ENCODE measurements at regions not wholly inside any gene's neighbourhood (a gene's known extent, or its start where the extent isn't known, plus 50 kb on each side); places are given as distances from the start of the nearest gene placed in this dataset.

DNA sequence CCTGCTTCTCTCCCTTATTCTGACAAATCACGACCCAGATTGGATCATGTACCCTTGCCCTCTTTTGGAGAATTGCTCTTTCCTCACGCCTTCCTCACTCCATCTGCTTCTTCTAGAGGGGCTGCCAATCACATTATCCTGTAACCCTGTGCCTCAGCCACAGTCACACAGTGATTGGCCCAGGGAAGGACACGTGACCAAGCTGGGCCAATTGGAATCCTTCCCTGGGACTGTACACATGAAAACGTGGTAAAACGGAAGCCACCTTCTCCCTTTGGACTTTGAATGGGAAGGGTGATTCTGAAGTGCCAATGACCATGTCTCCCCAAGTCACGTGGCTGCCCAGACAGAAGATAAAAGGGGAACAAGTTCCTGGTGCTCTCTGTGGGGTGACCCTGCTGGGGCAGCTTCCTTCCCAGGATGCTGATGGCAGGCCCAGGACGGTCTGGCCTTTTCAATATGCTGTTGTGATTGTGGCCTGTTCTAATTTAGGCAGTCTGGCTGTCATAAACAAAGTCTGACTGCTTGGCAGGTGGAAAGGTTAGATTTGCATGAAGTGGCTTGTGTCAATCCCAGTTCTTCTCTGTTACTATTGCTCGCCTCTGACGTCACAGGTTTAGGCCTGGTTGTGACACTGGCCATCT, 92.9 kb downstream of the UBIAD1 start:
- peaks cover 20% of the 10 kb centered on the region for H3K4me1 Mint-ChIP-seq
- H4K20me1 ChIP-seq (replicated peaks; ENCODE audit: insufficient read depth): no peaks in the 10 kb centered on the region
- no peak overlapping the region for H3K4me3 ChIP-seq
- peaks cover 2% of the 10 kb centered on the region; the same call in 1 of the 3 replicates for H3K9me3 Mint-ChIP-seq
- H3K36me3 ChIP-seq (ENCODE audit: insufficient read depth): no peaks in the 10 kb centered on the region
- H3K36me3 Mint-ChIP-seq (ENCODE audit: low read depth): no peaks in the 10 kb centered on the region
- H3K4me2 ChIP-seq: no peak overlapping the region
- TF ChIP-seq NANOG (IDR thresholded peaks at IDR 0.05; ENCODE audit: borderline replicate concordance) (no peak), ZNF331 (CRISPR knock-in tag; IDR thresholded peaks at IDR 0.05; ENCODE audit: low read depth) (no peak), EZH2phosphoT487 (IDR thresholded peaks at IDR 0.05; ENCODE audit: unreplicated experiment) (no peak), ZNF114 (CRISPR knock-in tag; IDR thresholded peaks at IDR 0.05) (no peak), JUNB (IDR thresholded peaks at IDR 0.05; ENCODE audit: unreplicated experiment) (no peak)
- TF ChIP-seq, protein P1, sequence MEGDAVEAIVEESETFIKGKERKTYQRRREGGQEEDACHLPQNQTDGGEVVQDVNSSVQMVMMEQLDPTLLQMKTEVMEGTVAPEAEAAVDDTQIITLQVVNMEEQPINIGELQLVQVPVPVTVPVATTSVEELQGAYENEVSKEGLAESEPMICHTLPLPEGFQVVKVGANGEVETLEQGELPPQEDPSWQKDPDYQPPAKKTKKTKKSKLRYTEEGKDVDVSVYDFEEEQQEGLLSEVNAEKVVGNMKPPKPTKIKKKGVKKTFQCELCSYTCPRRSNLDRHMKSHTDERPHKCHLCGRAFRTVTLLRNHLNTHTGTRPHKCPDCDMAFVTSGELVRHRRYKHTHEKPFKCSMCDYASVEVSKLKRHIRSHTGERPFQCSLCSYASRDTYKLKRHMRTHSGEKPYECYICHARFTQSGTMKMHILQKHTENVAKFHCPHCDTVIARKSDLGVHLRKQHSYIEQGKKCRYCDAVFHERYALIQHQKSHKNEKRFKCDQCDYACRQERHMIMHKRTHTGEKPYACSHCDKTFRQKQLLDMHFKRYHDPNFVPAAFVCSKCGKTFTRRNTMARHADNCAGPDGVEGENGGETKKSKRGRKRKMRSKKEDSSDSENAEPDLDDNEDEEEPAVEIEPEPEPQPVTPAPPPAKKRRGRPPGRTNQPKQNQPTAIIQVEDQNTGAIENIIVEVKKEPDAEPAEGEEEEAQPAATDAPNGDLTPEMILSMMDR (conservative IDR thresholded peaks at IDR 0.05; ENCODE audit: low read depth in 2 of 2): no peak
- no peak for DNase-seq (ENCODE audit: low spot score)
- H2AFZ ChIP-seq: no peak overlapping the region
- H3K27ac Mint-ChIP-seq: no peak overlapping the region
- peaks cover 4% of the 10 kb centered on the region; the same call in 1 of the 2 replicates for H3F3A ChIP-seq (replicated peaks; ENCODE audit: low read depth)
- H3K79me2 ChIP-seq (replicated peaks; ENCODE audit: insufficient read depth): no peaks in the 10 kb centered on the region
- H3K4me1 ChIP-seq (ENCODE audit: insufficient read depth): peaks cover 18% of the 10 kb centered on the region
- peaks cover 11% of the 10 kb centered on the region for H3K27me3 Mint-ChIP-seq (ENCODE audit: insufficient read depth, low read depth, poor library complexity)
- H3K27me3 ChIP-seq (ENCODE audit: insufficient read depth): no peaks in the 10 kb centered on the region
- no peak overlapping the region for H3K27ac ChIP-seq (ENCODE audit: low read depth)
- no peaks in the 10 kb centered on the region for H3K9me2 ChIP-seq (ENCODE audit: insufficient read depth)
- no peak for ATAC-seq
- no peak overlapping the region for H3K4me3 Mint-ChIP-seq

DNA sequence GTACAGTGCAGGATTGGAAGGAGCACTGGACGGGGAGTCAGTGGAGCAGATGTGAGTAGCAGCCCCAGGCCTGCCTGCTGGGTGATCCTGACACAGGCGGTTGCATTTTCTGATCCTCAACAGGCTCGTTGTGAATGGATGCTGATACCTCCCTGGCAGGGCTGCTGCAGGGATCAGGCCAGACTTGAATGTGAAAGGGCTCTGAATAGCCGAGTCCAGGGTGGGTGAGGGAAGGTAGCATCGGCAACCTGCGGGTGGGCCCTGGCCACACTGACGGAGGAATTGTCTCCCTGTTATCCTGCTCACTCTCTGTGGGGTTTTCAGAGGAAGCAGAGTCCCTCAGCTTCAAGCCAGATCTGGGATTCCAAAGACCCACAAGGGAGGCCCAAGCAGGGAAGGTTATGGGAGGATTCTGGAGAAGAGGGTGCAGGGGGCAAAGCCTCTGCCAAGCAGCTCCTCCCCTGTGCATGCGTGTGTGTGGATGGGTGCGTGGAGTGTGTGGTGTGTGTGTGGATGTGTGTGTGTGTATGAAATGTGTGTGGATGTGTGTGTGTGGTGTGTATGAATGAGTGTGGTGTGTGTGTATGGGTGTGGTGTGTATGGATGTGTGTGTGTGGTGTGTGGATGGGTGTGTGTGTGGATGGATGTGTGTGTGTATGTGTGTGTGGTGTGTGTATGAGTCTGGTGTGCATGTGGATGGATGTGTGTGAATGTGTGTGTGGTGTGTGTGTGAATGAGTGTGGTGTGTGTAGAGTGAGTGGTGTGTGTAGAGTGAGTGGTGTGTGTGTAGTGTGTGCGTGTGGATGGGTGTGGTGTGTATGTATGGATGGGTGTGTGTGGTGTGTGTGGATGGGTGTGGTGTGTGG, 100.3 kb downstream of the UBIAD1 start:
- peaks cover 17% of the 10 kb centered on the region for H3K4me1 Mint-ChIP-seq
- Histone ChIP-seq H3F3A (replicated peaks; ENCODE audit: low read depth) (peaks cover 14% of the 10 kb centered on the region; the same call in 1 of the 2 replicates), H3K79me2 (replicated peaks; ENCODE audit: insufficient read depth) (no peaks in the 10 kb centered on the region), H2AFZ (peak overlapping the region; percentile 88), H3K27ac (ENCODE audit: low read depth) (no peak overlapping the region), H3K36me3 (ENCODE audit: insufficient read depth) (no peaks in the 10 kb centered on the region), H3K27me3 (ENCODE audit: insufficient read depth) (no peaks in the 10 kb centered on the region), H3K4me1 (ENCODE audit: insufficient read depth) (peaks cover 4% of the 10 kb centered on the region; the same call in 1 of the 2 replicates), H3K4me2 (no peak overlapping the region), H3K9me2 (ENCODE audit: insufficient read depth) (no peaks in the 10 kb centered on the region), H4K20me1 (replicated peaks; ENCODE audit: insufficient read depth) (no peaks in the 10 kb centered on the region), H3K4me3 (no peak overlapping the region)
- DNase-seq (ENCODE audit: low spot score): no peak
- H3K9me3 Mint-ChIP-seq: no peaks in the 10 kb centered on the region; the same call in 2 of the 3 replicates
- H3K27ac Mint-ChIP-seq: no peak overlapping the region
- peak; percentile 88 for ATAC-seq
- no peaks in the 10 kb centered on the region for H3K36me3 Mint-ChIP-seq (ENCODE audit: low read depth)
- no peak overlapping the region for H3K4me3 Mint-ChIP-seq
- H3K27me3 Mint-ChIP-seq (ENCODE audit: insufficient read depth, low read depth, poor library complexity): peaks cover 10% of the 10 kb centered on the region
- TF ChIP-seq, protein P2, sequence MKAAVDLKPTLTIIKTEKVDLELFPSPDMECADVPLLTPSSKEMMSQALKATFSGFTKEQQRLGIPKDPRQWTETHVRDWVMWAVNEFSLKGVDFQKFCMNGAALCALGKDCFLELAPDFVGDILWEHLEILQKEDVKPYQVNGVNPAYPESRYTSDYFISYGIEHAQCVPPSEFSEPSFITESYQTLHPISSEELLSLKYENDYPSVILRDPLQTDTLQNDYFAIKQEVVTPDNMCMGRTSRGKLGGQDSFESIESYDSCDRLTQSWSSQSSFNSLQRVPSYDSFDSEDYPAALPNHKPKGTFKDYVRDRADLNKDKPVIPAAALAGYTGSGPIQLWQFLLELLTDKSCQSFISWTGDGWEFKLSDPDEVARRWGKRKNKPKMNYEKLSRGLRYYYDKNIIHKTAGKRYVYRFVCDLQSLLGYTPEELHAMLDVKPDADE (IDR thresholded peaks at IDR 0.05): no peak
- no peak for TF ChIP-seq EZH2 (IDR thresholded peaks at IDR 0.05; ENCODE audit: low read depth, unreplicated experiment)
- TF ChIP-seq EZH2phosphoT487 (IDR thresholded peaks at IDR 0.05; ENCODE audit: unreplicated experiment): no peak
- no peak for TF ChIP-seq STAT1 (IDR thresholded peaks at IDR 0.05; ENCODE audit: unreplicated experiment)
- TF ChIP-seq, protein P1 (conservative IDR thresholded peaks at IDR 0.05; ENCODE audit: low read depth in 2 of 2): no peak
- TF ChIP-seq NANOG (IDR thresholded peaks at IDR 0.05; ENCODE audit: borderline replicate concordance): no peak
- no peak for TF ChIP-seq POLR2AphosphoS5 (IDR thresholded peaks at IDR 0.05; ENCODE audit: low read depth)
- TF ChIP-seq ZNF114 (CRISPR knock-in tag; IDR thresholded peaks at IDR 0.05): no peak
- no peak for TF ChIP-seq CREB1 (CRISPR knock-in tag; IDR thresholded peaks at IDR 0.05; ENCODE audit: low read depth)
- TF ChIP-seq, protein P3, sequence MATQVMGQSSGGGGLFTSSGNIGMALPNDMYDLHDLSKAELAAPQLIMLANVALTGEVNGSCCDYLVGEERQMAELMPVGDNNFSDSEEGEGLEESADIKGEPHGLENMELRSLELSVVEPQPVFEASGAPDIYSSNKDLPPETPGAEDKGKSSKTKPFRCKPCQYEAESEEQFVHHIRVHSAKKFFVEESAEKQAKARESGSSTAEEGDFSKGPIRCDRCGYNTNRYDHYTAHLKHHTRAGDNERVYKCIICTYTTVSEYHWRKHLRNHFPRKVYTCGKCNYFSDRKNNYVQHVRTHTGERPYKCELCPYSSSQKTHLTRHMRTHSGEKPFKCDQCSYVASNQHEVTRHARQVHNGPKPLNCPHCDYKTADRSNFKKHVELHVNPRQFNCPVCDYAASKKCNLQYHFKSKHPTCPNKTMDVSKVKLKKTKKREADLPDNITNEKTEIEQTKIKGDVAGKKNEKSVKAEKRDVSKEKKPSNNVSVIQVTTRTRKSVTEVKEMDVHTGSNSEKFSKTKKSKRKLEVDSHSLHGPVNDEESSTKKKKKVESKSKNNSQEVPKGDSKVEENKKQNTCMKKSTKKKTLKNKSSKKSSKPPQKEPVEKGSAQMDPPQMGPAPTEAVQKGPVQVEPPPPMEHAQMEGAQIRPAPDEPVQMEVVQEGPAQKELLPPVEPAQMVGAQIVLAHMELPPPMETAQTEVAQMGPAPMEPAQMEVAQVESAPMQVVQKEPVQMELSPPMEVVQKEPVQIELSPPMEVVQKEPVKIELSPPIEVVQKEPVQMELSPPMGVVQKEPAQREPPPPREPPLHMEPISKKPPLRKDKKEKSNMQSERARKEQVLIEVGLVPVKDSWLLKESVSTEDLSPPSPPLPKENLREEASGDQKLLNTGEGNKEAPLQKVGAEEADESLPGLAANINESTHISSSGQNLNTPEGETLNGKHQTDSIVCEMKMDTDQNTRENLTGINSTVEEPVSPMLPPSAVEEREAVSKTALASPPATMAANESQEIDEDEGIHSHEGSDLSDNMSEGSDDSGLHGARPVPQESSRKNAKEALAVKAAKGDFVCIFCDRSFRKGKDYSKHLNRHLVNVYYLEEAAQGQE (IDR thresholded peaks at IDR 0.05; ENCODE audit: unreplicated experiment): no peak
- TF ChIP-seq ZNF331 (CRISPR knock-in tag; IDR thresholded peaks at IDR 0.05; ENCODE audit: low read depth): no peak

Data from GM23338 (cell line).